Neural cell (in vitro differentiated cells): ENCODE measurements at regions not wholly inside any gene's neighbourhood (a gene's known extent, or its start where the extent isn't known, plus 50 kb on each side); places are given as distances from the start of the nearest gene placed in this dataset.

Source experiments
- H2AFZ ChIP-seq: fragments of 200-600, 300-800 bp; sonication (generic), shearing (Covaris generic); 2 replicates; pipeline ENCODE4 v1.6.0; 2014; ENCODE audit warnings: low read depth, mild to moderate bottlenecking, antibody characterized with exemption, low read length, moderate library complexity
- H3F3A ChIP-seq: fragments of 200-600 bp; shearing (Covaris generic); 2 replicates; pipeline ENCODE4 v1.6.1; 2016; ENCODE audit warnings: mild to moderate bottlenecking, moderate library complexity, mixed read lengths, antibody characterized with exemption, low read length; ENCODE audit not compliant: insufficient read depth, poor library complexity, severe bottlenecking
- H3K27ac ChIP-seq: fragments of 200-600, 300-800 bp; sonication (generic), shearing (Covaris generic); 2 replicates; pipeline ENCODE4 v1.5.1; 2014; ENCODE audit warnings: mild to moderate bottlenecking, low read length, moderate library complexity
- H3K27me3 ChIP-seq: fragments of 300-800, 200-600 bp; sonication (generic), shearing (Covaris generic); 2 replicates; pipeline ENCODE4 v1.6.0; 2014; ENCODE audit warnings: mild to moderate bottlenecking, low read depth, low read length, moderate library complexity; ENCODE audit not compliant: insufficient read depth
- H3K36me3 ChIP-seq: fragments of 300-800, 200-600 bp; sonication (generic), shearing (Covaris generic); 2 replicates; pipeline ENCODE4 v1.5.1; 2014; ENCODE audit warnings: mild to moderate bottlenecking, antibody characterized with exemption, low read length, moderate library complexity; ENCODE audit not compliant: insufficient read depth
- H3K4me2 ChIP-seq: fragments of 300-800, 200-600 bp; sonication (generic), shearing (Covaris generic); 2 replicates; pipeline ENCODE4 v1.6.0; 2014; ENCODE audit warnings: mild to moderate bottlenecking, low read length
- H3K4me3 ChIP-seq: fragments of 300-800, 200-600 bp; sonication (generic), shearing (Covaris generic); 2 replicates; pipeline ENCODE4 v1.5.1; 2014; ENCODE audit warnings: mild to moderate bottlenecking, low read length, moderate library complexity
- H3K79me2 ChIP-seq: fragments of 200-600 bp; shearing (Covaris generic); replicated peaks from 2 replicates; pipeline ENCODE4 v1.6.0; 2014; ENCODE audit warnings: mild to moderate bottlenecking, low read length, moderate library complexity; ENCODE audit not compliant: insufficient read depth
- H3K9ac ChIP-seq: fragments of 300-800, 200-600 bp; sonication (generic), shearing (Covaris generic); 2 replicates; pipeline ENCODE4 v1.6.1; 2016; ENCODE audit warnings: mild to moderate bottlenecking, low read length, mixed read lengths
- H3K9me2 ChIP-seq: fragments of 200-600 bp; shearing (Covaris generic); 2 replicates; pipeline ENCODE4 v1.6.1; 2016; ENCODE audit warnings: mild to moderate bottlenecking, low read length, mixed read lengths; ENCODE audit not compliant: insufficient read depth
- H3K9me3 ChIP-seq: fragments of 200-600, 300-800 bp; sonication (generic), shearing (Covaris generic); 2 replicates; pipeline ENCODE4 v1.6.1; 2016; ENCODE audit warnings: mild to moderate bottlenecking, mixed run types, low read length, moderate library complexity, mixed read lengths
- H4K20me1 ChIP-seq: fragments of 200-600 bp; shearing (Covaris generic); 2 replicates; pipeline ENCODE4 v1.6.1; 2016; ENCODE audit warnings: mild to moderate bottlenecking, mixed run types; ENCODE audit not compliant: insufficient read depth
- CTCF ChIP-seq: fragments of 450-650 bp; IDR thresholded peaks from 2 replicates; pipeline ENCODE4 v1.5.1; 2014; ENCODE audit warnings: antibody characterized with exemption, mild to moderate bottlenecking, moderate library complexity; ENCODE audit not compliant: poor library complexity, severe bottlenecking
- EP300 ChIP-seq: fragments of 450-650 bp; conservative IDR thresholded peaks from 2 replicates; pipeline ENCODE4 v1.6.1; 2014; ENCODE audit warnings: antibody characterized with exemption, mild to moderate bottlenecking, moderate library complexity; ENCODE audit not compliant: poor library complexity, severe bottlenecking
- EZH2 ChIP-seq: fragments of 200-600, 300-800 bp; shearing (Covaris generic), sonication (generic); IDR thresholded peaks from 2 replicates; pipeline ENCODE4 v1.6.1; 2014; ENCODE audit warnings: antibody characterized with exemption, low read length, borderline replicate concordance, mild to moderate bottlenecking; ENCODE audit not compliant: insufficient read depth, poor library complexity, severe bottlenecking
- MXI1 ChIP-seq: fragments of 450-650 bp; conservative IDR thresholded peaks from 2 replicates; pipeline ENCODE4 v1.6.1; 2014; ENCODE audit warnings: antibody characterized with exemption, mild to moderate bottlenecking; ENCODE audit not compliant: poor library complexity, severe bottlenecking
- POLR2AphosphoS5 ChIP-seq: IDR thresholded peaks from 2 replicates; pipeline ENCODE4 v1.6.1; 2012
- RAD21 ChIP-seq: fragments of 450-650 bp; conservative IDR thresholded peaks from 2 replicates; pipeline ENCODE4 v1.6.1; 2014; ENCODE audit warnings: antibody characterized with exemption, mild to moderate bottlenecking, moderate library complexity
- REST ChIP-seq: IDR thresholded peaks from 2 replicates; pipeline ENCODE4 v1.6.1; 2012; ENCODE audit warnings: borderline replicate concordance
- SMC3 ChIP-seq: fragments of 450-650 bp; conservative IDR thresholded peaks from 2 replicates; pipeline ENCODE4 v1.6.1; 2014; ENCODE audit warnings: antibody characterized with exemption, mild to moderate bottlenecking, moderate library complexity; ENCODE audit not compliant: poor library complexity
- TAF1 ChIP-seq: IDR thresholded peaks from 2 replicates; pipeline ENCODE4 v1.6.1; 2012; ENCODE audit warnings: low read depth

GRCh38 chr4:79685542-79685941, 277.5 kb upstream of the GK2 start:
- Histone ChIP-seq H3K79me2 (no peaks in the 10 kb centered on the region), H3K36me3 (no peaks in the 10 kb centered on the region), H3K4me3 (no peak overlapping the region), H3K4me2 (no peak overlapping the region), H3K27ac (no peak overlapping the region), H3F3A (no peaks in the 10 kb centered on the region), H3K9me3 (no peaks in the 10 kb centered on the region), H3K27me3 (no peaks in the 10 kb centered on the region), H2AFZ (no peak overlapping the region), H3K9me2 (no peaks in the 10 kb centered on the region), H3K9ac (no peak overlapping the region), H4K20me1 (no peaks in the 10 kb centered on the region)
- TF ChIP-seq EP300: no peak
- TF ChIP-seq SMC3: no peak
- TF ChIP-seq EZH2: no peak
- TF ChIP-seq CTCF: no peak
- TF ChIP-seq TAF1: no peak
- no peak for TF ChIP-seq POLR2AphosphoS5
- no peak for TF ChIP-seq REST
- TF ChIP-seq MXI1: no peak
- no peak for TF ChIP-seq RAD21

GRCh38 chr4:79684516-79684915, 276.5 kb upstream of the GK2 start:
- TF ChIP-seq RAD21 (no peak), EP300 (no peak), SMC3 (no peak), CTCF (no peak), MXI1 (no peak), EZH2 (no peak), TAF1 (no peak), POLR2AphosphoS5 (no peak), REST (no peak)
- H3K9me3 ChIP-seq: no peaks in the 10 kb centered on the region
- no peaks in the 10 kb centered on the region for H3K36me3 ChIP-seq
- no peaks in the 10 kb centered on the region for H4K20me1 ChIP-seq
- H3K27ac ChIP-seq: no peak overlapping the region
- H3K9me2 ChIP-seq: no peaks in the 10 kb centered on the region
- H2AFZ ChIP-seq: no peak overlapping the region
- no peak overlapping the region for H3K4me2 ChIP-seq
- no peaks in the 10 kb centered on the region for H3F3A ChIP-seq
- H3K9ac ChIP-seq: no peak overlapping the region
- no peaks in the 10 kb centered on the region for H3K79me2 ChIP-seq
- no peak overlapping the region for H3K4me3 ChIP-seq
- H3K27me3 ChIP-seq: no peaks in the 10 kb centered on the region
